CD4-positive, alpha-beta T cell treated with Interleukin-10 for 1 hour (primary cell): ENCODE measurements at regions not wholly inside any gene's neighbourhood (a gene's known extent, or its start where the extent isn't known, plus 50 kb on each side); places are given as distances from the start of the nearest gene placed in this dataset.
A peak's percentile ranks its signal among the peaks of the same experiment; 100 is the strongest.

ENCODE experiments used
- DNase-seq: peaks from one replicate; pipeline ENCODE4 v3.0.0-alpha.2; 2020

DNA sequence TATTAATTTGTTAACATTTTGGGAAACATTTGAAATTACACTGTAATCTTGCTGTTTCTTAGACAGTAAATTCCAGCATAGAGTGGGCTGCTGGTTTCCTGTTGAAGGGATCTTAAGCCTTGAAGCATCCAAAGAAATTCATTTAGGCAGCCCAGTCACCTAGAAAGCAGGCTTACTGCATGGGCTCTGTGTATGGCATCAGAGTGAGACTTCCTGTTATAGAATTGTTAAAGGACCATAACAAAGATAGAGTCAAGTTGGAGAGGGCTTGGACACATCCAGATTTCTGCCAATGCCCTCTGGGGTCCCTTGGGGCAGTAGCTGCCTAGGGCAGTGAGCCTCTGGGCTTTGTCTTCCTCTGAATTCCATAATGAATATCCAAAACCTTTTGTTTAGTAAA lies 149.2 kb downstream of the DYRK2 start:
- DNase-seq, result no peak

DNA sequence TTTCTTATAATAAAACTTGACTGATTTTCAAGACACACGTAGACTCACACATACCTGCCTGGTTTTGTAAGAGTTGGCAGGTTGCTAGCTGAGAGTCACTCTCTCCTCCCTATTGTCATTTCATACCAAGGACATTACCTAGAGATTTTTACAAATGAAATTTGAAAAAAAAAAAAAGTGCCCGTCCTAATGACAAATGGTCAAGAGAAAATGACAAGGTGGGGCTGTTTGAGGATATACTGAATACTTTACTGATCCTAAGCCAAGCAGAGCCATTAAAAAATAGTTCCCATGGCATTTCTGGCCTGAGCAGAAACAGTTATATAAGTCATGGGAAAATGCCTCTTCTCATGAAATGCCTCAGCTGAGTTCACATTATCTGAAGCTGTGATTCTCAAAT lies 150.2 kb downstream of the DYRK2 start:
- no peak for DNase-seq

DNA sequence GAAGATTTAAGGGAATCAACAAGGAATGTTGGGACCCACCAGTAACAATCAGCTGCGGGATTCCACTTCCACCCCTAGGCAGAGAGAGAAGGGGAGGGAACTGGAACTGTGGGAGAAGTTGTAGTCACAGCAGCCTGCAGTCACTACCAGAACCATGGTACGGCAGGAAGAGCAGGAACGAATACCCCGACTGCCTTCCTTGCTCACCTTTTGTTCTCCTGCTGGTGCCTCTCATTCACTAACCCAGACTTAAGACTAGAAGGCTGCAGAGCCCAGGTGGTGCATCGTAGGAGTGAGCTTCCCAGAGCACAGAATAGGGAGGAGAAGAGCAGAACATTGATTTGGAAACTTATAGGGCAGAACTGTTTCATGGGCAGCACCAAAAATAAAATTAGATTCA lies 154.2 kb downstream of the DYRK2 start:
- DNase-seq, result no peak

DNA sequence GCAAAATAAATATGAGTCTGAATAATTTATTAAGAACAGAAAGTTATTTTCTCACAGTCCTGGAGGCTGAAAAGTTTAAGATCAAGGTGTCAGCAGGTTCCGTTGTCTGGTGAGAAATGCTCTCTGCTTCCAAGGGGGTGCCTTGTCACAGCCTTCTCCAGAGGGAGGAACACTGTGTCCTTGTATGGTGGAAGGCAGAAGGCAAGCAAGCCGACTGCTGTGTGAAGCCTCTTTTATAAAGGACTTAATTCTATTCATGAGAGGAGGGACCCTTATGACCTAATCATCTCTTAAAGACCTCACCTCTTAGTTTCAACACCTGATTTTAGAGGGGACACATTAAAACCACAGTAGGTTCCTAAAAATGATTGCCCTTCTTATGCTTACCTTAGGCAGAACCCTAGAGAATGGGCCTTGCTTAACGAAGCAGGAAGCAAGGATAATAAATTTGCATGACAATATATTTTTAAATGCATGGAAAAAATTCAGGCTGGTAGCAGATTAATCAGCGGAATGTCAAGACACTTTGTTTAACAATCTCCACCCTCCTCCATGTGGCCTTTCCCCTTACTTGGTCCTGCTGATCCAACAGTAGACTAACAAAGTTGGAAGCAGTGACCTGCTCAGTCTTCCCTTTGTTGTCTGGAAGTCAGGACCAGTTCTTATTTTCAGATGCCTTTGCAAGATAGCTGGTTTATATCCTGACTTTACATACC lies 154.9 kb downstream of the DYRK2 start:
- no peak for DNase-seq

DNA sequence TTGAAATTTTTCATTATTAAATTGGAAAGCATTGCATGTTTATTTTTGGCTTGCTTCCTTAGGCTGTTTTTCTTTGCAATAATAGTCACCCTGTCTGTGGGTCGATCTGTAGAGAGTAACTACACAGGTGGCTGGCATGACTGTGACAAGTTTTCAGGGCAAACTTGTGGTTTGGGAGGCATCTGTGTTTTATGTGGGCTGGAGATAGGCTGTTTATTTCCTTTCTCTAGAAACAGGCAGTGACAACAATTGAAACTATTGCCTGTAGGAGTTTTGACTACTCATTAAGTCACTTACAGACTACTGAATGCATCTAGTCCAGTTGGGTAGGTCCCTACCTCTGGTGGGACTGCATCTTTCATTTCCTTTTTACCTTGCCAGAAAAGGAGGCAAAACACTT lies 155.6 kb downstream of the DYRK2 start:
- DNase-seq, result peak; percentile 40

DNA sequence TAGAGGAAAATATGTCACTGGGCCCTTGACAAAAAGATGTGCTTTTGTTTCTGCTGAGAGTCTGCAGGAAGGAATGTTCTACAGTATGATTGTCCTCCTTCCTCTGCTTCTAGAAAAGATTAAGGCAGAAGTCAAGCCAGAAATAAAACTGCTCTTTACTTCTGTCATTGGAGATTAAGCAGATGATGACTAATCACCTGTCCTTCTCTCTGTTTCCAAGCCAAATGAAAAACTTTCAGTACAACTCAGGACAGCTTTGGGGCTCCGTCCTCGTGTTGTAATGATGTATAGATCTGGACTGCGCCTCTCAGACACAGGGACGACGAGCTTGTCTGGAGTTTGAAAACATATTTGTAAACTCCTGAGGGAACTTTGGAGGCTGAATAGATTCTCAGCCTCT lies 159.3 kb downstream of the DYRK2 start:
- DNase-seq, result no peak

DNA sequence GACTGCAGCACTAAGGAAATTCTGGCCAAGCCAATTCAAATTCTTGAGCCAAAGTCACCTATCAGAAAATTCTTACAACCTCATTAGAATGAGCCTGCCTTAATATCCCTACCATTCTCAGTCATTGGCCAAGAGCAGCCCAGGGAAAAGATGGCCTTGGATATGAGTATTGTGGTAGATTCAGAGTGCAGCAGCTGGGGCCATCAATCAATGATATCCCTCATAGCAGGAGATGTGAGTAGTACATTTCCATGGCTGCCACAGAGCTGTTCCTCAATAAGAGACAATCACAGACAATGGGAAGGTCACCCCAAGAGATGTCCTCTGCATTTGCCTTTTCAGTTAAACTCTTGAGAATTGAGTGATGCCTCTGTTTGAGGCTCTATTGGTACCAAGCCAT lies 161.6 kb downstream of the DYRK2 start:
- no peak for DNase-seq

DNA sequence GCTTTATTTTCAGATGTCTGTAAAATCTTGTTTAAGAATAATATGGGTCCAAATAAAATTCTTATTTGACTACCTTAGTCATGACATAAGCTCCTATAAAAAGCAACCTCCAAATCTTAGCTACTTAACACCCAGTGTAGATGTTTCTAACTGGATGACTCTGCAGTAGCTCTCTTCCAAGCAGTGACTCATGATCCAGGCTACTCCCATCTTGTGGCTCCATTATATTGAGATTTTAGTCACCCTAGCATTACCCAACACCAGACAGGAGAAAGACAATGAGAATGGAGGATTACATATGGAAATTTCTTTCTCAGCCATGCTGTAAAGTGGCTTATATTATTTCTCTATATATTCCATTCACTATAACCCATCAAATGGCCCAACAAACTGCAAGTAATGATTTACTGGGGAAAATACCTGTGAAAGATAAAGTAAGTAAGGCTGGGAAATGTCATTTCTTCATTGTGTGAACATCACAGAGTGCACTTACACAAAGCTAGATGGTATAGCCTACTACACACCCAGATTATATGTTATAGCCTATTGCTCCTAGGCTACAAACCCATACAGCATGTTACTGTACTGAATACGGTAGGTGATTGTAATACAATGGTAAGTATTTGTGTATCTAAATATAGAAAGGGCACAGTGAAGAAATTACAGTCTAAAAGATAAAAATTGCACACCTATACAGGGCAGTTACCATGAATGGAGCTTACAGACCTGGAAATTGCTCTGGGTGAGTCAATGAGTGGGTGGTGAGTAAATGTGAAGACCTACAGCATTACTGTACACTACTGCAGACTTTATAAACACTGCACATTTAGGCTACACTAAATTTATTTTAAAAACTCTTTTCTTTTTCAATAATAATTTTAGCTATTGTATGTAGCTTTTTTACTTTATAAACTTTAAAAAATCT lies 163.2 kb downstream of the DYRK2 start:
- DNase-seq, result no peak

DNA sequence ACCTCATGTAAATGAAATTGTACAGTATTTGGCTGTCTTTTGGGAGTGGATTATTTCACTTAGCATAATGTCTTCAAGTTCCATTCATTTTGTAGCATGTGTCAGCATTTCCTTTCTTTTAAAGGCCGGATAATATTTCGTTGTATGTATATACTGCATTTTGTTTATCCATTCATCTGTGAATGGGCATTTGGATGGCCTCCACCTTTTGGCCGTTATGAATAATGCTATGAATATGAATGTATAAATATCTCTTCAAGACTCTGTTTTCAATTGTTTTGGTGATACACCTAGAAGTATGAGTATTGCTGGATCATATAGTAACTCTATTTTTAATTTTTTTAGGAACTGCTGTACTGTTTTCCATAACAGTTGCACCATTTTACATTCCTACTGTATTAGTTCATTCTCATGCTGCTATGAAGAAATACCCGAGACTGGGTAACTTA lies 164.9 kb downstream of the DYRK2 start:
- no peak for DNase-seq

DNA sequence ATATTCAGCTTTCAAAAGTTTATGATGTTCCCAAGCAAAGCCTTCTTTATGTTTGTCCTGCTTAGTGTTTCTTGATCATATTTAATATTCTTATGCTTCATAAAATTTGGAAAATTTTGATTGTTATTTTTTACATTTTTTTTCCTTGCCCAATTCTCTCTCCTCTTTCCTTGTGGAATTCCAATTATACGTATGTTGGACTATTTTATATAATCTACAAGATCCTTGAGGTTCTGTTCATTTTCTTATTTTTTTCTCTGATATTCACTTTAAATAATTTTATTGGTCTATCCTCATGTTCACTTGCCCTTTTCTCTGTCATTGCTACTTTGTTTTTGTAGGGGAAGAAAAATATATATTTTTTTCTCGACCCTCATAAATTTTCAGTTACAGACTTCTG lies 167.7 kb downstream of the DYRK2 start:
- DNase-seq, result no peak

DNA sequence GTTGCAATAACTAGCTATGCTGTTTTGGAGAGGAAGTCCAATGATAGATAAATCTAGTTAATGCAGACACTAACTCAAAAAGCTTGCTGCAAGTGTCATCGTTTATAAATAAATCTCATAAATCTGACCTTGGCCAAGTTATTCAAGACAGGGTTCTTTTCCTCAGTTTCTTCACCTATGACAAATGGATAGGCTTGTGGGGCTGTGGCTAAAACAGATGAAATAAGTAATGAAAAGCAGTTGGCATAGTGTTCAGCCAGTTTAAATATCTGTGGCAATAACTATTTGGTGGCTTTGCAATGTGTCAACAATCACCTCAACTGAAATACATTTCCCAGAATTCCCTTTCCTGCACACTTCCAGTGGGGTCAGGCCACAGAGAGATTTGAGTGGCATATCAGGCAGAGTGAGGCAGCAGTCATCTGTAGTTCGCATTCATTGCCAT lies 169.9 kb downstream of the DYRK2 start:
- DNase-seq, result no peak

DNA sequence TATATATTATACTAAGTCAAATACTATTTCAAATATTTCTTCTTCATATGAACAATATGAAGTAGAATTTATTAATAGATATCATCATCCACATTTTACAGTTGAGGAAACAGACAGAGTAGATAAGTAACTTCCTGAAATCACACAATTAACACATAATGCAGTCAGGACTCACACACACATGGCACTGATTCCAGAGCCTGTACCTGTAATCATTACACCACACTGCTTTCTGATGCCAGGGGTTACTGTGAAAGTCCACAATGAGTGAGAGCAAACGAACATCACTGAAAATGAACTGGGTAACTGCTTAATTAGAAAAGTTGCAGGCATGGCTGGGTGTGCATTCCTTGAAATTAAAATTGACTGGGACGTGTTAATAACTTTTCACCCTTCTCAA lies 169.3 kb upstream of the IFNG-AS1 start:
- DNase-seq, result no peak

DNA sequence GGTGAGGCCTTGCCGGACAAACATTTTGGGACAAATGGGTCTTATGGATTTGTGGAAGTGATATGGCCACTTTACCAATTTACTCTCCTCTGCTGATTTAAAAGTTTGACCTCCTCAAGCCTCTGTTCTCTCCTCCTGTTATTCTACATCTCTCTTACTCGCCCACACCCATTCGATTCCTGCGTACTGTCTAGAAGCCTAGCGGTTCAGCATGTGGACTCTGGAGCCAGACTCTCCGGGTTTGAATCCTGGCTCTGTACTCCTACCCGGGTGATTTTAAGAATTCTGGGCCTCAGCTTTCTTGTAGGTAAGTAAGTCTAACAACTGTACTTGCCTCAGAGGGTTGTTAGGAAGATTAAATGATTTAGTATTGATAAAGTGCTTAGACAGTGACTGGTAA lies 168.6 kb upstream of the IFNG-AS1 start:
- no peak for DNase-seq

DNA sequence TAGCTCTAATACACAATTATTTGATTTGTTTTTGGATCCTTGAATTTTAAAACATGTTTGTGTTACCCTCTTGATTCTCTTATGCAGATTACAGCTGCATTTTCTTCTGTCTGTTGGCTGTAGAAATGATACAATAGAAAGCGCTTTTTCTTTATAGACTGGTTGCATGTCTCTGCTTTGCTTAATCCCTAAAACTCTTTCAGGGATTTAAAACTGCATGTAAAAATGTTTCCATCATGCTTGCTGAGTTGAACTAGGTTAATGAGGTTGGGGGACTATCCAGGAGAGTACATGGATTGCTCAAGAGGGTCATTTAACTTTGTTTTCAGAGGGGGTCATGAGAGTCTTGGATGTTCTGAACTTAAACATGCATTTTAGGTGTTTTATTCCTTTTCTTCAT lies 166.4 kb upstream of the IFNG-AS1 start:
- DNase-seq, result no peak

DNA sequence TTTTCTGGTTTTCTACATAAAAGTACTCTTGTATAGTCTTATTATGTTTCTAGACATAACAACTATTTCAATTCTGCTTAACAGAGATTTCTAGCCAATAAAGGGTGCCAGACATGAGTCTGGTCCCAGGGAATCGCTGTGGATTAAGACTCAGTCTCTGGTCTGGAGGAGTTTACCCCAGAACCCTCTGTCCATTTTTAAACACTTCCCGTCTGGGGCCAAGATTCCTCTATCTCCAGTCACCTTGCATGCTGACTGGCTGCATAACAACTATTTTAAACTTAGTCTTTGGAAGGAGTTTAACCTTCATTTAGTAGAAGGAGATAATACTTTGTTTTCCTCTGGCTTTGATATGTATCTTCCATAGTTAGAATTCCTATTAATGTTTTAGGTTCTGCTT lies 163.1 kb upstream of the IFNG-AS1 start:
- no peak for DNase-seq

DNA sequence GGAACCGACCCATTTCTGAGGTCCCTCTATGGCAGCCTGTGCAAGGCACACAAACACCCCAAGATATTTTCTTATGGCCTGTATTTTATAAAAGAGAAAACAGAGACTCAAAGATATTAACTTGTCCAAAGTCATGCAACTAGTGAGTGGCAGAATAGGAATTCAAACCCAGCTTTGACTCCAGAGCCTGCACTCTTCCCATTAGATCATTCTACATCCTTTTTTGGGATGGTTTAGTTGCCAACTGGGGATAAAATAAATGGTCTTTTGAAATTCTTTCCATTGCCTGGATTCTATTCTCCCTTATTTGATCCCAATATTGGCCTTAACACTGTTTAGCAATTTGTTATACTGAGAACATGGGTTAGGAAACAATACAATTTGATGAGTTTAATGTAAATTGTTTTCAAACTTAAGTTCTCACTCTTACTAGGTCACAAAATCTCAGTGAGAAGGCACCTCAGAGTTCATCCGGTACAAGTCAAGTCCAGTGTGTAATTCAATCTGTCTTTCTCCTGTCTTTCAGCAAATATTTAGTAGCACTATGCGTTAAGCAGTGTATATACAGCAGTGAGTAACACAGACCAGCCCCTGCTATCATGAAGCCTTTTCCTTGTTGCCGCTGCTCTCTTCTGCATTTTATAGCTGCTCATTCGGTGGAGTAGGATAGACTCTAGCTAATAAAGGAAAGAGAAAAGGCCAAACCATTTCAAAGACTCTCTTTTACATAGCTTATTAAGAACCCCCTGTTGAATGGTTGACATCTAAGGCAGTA lies 162.1 kb upstream of the IFNG-AS1 start:
- no peak for DNase-seq

DNA sequence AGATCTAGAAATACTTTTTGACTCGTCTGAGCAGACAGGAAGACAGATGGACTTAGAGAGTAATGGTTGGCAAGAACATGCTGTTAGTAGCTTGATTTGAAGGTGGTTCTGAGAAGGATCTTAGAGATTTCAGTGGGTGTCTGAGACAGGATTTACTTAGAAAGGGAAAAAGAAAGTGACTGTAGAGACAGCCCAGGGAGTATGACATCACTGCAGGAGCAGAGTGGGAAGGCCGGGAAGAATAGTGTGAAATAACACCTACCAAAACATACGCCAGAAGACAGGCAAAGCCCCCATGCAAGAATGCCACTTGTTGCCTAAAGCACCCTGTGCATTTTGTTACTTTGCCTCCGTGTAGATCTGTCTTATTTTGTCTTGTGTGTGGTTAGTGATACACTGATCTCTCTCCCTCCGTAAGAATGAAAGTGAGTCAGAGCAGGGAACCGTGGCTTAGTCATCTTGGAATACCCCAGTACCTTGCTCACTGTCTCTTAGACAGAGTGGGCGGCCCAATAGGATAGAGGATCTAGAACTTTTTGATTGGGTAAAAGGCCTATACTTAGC lies 161.3 kb upstream of the IFNG-AS1 start:
- peak; percentile 22 for DNase-seq

DNA sequence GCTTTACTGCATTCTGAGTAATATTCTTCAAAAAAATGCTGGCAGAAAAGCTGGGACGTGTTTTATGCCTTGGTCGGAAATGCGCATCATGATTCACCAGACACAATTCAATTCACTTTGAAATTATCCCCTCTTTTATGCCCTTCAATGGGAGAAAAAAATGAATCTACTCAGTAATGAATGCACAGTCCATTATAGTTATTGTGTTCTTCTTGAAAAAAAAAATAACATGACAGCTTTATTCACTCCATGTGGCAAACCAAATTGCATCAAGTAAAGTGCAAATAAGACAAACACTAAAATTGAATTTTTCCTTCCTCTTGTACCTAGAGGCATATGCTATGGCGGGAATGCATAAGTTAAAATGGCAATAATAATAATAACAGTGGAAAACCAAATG lies 159.4 kb upstream of the IFNG-AS1 start:
- DNase-seq, result no peak

DNA sequence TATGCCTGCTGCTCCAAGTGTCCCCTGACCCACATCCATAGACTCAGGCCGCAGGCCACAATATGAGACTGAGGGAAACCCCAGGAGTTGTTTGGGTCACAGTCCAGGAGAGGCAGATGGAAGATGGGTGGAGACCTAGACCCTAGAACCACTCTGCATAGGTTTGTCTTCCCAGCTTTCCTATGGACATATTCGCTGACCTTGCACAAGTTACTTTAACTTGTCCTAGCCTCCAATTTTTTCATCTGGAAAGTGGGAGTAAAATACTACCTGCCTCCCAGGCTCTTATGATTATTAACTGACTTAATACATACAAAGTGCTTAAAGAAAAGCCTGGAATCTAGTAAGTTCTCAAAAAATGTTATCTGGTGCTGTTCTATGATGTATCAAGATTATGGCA lies 157.1 kb upstream of the IFNG-AS1 start:
- DNase-seq, result no peak

DNA sequence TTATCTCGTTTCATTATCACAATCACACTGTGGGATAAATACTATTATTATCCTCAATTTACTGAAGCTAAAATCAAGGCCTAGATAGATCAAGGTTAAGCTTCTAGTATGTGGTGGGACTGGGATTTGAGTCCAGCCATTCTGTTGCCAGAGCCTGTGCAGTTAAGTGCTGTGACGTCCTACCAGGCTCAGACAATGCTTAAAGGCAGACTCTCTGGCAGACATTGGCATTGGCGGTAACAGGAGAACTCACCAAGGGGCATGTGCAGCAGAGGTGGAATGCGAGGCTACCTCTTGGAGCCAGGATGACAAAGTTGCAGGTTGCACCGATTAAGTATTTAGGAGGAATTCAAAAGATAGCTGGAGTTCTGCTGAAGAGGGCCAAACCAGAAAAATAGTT lies 155.6 kb upstream of the IFNG-AS1 start:
- DNase-seq, result no peak

DNA sequence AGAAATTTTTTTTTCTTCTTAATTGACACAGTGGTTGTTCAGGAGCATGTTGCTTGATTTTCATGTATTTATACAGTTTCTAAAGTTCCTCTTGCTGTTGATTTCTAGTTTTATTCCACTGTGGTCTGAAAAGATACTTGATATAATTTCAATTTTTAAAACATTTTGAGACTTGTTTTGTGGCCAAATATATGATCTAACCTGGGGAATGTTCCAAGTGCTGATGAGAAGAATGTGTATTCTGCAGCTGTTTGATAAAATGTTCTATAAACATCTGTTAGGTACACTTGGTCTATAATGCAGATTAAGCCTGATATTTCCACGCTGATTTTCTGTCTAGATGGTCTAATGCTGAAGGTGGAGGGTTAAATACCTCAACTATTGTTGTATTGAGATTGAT lies 151.4 kb upstream of the IFNG-AS1 start:
- DNase-seq, result no peak

DNA sequence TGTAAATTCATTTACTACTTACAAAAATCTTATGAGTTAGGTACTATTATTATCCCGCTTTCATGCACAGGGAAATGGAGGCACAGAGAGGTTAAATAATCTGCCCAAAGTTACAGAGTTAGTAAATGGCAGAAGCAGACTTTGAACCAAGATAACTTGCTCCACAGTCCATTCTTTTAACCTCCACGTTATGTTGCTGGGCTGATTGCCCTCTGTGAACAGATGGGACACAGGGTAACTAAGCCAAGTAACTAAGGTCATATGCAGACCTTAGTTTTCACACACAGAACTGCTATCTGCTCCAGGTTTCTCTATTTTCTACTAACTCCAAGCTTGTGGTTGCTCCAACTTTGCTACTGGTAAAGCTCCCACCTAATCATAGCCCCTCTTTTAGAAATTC lies 147.1 kb upstream of the IFNG-AS1 start:
- no peak for DNase-seq

DNA sequence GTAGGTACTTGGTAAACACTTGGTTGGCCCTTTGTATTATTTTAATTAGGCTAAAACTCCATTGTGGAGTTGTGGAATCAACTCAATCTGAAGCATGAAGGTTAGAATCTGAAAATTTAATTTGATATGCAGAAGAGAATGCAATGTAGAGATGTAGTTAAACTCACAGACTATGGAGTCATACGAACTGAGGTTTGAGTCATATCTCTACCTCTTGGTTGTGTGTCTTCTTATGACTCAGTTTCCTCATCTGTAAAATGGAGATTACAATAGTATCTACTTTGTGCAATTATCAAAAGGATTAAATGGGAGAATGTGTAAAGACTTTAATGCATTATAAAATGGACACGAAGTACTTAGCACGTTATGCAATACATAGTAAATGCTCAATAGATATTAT lies 146.0 kb upstream of the IFNG-AS1 start:
- DNase-seq, result no peak
